ENCODE measurements at regions not wholly inside any gene's neighbourhood (a gene's known extent, or its start where the extent isn't known, plus 50 kb on each side); places are given as distances from the start of the nearest gene placed in this dataset.

DNA sequence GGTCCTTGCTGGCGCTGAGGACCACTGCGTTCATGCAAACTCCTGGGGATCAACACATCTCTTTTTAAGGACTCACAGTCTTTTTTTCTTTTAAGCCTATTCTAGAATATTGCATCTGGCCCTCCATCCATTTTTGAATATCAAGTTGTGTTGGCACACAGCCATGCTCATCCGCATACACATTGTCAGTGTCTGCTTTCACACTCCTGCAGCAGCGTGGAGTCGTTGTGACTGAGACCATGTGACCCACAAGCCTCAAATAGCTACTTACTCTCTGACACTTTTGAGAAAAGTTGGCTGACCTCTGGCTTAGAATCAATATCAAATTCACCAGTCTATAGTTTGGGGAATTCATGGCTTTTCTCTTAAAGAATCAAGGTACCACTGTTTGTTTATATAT, 191.8 kb upstream of the S100G start:
- H3K27me3 ChIP-seq = no peaks in the 10 kb centered on the region
- no peak for ATAC-seq
- H3K9me3 ChIP-seq = no peaks in the 10 kb centered on the region
- TF ChIP-seq, protein P1, sequence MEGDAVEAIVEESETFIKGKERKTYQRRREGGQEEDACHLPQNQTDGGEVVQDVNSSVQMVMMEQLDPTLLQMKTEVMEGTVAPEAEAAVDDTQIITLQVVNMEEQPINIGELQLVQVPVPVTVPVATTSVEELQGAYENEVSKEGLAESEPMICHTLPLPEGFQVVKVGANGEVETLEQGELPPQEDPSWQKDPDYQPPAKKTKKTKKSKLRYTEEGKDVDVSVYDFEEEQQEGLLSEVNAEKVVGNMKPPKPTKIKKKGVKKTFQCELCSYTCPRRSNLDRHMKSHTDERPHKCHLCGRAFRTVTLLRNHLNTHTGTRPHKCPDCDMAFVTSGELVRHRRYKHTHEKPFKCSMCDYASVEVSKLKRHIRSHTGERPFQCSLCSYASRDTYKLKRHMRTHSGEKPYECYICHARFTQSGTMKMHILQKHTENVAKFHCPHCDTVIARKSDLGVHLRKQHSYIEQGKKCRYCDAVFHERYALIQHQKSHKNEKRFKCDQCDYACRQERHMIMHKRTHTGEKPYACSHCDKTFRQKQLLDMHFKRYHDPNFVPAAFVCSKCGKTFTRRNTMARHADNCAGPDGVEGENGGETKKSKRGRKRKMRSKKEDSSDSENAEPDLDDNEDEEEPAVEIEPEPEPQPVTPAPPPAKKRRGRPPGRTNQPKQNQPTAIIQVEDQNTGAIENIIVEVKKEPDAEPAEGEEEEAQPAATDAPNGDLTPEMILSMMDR (IDR thresholded peaks at IDR 0.05) = no peak
- no peak overlapping the region for H3K4me3 ChIP-seq
- H3K36me3 ChIP-seq = no peaks in the 10 kb centered on the region
- intact Hi-C loops (cut with DNase I) = no loop called here
- H3K27ac ChIP-seq = no peak overlapping the region
- H3K4me1 ChIP-seq = no peaks in the 10 kb centered on the region
- DNase-seq = no peak

DNA sequence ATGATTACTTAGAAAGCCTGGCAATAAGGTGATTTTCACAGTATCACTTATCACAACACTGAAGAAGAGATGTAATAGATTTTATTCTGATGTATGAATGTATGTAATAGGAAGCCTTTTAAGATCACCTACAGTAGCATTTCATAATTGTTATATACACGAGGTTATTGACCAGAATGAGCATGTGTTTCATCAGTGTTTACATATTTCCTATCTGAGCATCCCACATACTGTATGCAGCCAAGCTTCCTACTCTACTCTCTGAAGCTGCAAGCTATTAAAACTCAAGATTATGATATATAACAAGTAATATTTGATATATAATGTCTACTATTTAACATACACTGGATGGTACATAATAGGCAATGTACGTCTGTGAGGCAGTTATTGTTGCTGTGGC, 190.9 kb upstream of the S100G start:
- no peak for ATAC-seq
- intact Hi-C loops (cut with DNase I) = no loop called here
- TF ChIP-seq, protein P1 (IDR thresholded peaks at IDR 0.05) = no peak

DNA sequence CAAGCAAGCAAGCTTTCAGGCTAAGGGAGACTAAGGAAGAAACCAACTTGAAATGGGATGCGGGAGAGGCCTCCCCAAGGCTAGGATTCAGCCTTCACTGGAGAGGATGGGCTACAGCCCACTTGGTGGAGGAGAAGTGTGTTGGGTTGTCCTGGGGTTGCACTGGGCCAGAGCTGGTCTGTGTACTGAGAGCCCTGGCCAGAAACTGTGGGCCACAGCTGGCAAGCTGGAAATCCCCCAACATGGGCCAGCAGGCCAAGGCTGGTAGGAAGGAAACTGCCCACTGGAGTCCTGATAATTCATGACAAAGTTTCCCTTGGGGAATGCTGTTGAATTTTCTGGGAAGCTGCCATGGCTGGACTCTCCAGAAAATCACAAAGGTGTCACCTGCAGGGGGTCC, 188.0 kb upstream of the S100G start:
- Histone ChIP-seq H3K27ac (no peak overlapping the region), H3K36me3 (no peaks in the 10 kb centered on the region), H3K9me3 (no peaks in the 10 kb centered on the region), H3K27me3 (no peaks in the 10 kb centered on the region), H3K4me1 (no peaks in the 10 kb centered on the region), H3K4me3 (no peak overlapping the region)
- DNase-seq (no peak), ATAC-seq (no peak)
- TF ChIP-seq, protein P1 (IDR thresholded peaks at IDR 0.05) = no peak
- intact Hi-C loops (cut with DNase I) = no loop called here

More for the DNA sequence above, 190.9 kb upstream of the S100G start:
- H3K9me3 ChIP-seq = no peaks in the 10 kb centered on the region
- H3K27ac ChIP-seq = no peak overlapping the region
- H3K36me3 ChIP-seq = no peaks in the 10 kb centered on the region
- H3K27me3 ChIP-seq = no peaks in the 10 kb centered on the region
- no peak overlapping the region for H3K4me3 ChIP-seq
- no peaks in the 10 kb centered on the region for H3K4me1 ChIP-seq
- DNase-seq = no peak

DNA sequence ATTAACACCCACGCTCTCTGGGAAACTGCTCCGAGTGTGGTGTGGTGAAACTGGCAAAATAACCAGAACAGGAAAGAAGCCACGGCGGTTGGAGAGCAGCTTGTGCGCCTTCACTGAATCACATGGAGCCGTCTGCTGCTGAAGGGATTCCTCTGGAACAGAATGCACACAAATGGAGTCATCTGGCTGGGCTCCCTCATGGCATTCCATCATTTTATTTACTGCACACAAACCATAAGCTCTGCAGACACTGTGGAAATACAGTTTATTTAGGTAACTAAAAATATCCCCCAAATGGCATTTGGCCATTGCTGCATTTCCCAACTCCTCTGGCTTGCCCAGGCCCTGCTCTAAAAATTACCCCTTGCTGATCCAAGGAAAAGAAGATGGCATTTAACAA, 187.0 kb upstream of the S100G start:
- Histone ChIP-seq H3K4me3 (no peak overlapping the region), H3K27me3 (no peaks in the 10 kb centered on the region), H3K9me3 (no peaks in the 10 kb centered on the region), H3K4me1 (no peaks in the 10 kb centered on the region), H3K36me3 (no peaks in the 10 kb centered on the region), H3K27ac (no peak overlapping the region)
- ATAC-seq = no peak
- peak in 2 of 4 donors; percentile 27 to 40 for DNase-seq
- TF ChIP-seq, protein P1 (IDR thresholded peaks at IDR 0.05) = no peak
- intact Hi-C loops (cut with DNase I) = no loop called here

DNA sequence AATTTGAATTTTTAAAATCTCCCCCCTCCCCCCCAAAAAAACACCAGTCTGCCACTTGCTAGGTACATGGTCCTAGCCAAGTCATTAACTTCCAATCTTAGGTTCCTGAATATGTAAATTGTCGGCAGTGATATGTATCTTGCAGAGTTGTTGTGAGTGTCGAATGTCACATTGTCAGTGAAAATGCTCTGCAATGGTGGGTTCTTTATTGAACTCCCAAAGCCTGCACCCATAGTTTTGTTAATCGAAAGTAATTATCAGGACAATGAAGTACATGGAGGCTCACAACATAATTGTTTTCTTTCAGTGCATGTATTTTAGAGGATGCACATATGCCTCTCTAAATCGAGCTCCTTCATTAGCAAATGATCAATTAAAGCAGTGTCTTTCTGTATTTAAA, 185.6 kb upstream of the S100G start:
- DNase-seq (no peak), ATAC-seq (no peak)
- H3K4me3 ChIP-seq = no peak overlapping the region
- no peaks in the 10 kb centered on the region for H3K4me1 ChIP-seq
- H3K27ac ChIP-seq = no peak overlapping the region
- no peaks in the 10 kb centered on the region for H3K27me3 ChIP-seq
- no peaks in the 10 kb centered on the region for H3K36me3 ChIP-seq
- intact Hi-C loops (cut with DNase I) = no loop called here
- H3K9me3 ChIP-seq = no peaks in the 10 kb centered on the region
- TF ChIP-seq, protein P1 (IDR thresholded peaks at IDR 0.05) = no peak

All from left lung (tissue), 4 donors.